Loucy (cell line): ENCODE measurements at regions not wholly inside any gene's neighbourhood (a gene's known extent, or its start where the extent isn't known, plus 50 kb on each side); places are given as distances from the start of the nearest gene placed in this dataset.

Experiments
- H2AFZ ChIP-seq: fragments of 200-600 bp; sonication (generic); 2 replicates; pipeline ENCODE4 v1.6.0; 2016; ENCODE audit warnings: antibody characterized with exemption, mild to moderate bottlenecking, low read length, moderate library complexity
- H3F3A ChIP-seq: fragments of 200-600 bp; 2 replicates; pipeline ENCODE4 v1.6.0; 2016; ENCODE audit warnings: antibody characterized with exemption, low read depth, mild to moderate bottlenecking
- H3K27me3 ChIP-seq: fragments of 200-600 bp; sonication (generic); 2 replicates; pipeline ENCODE4 v1.6.1; 2014; ENCODE audit warnings: low read length, mild to moderate bottlenecking; ENCODE audit not compliant: insufficient read depth, poor library complexity, severe bottlenecking
- H3K36me3 ChIP-seq: fragments of 200-600 bp; sonication (generic); 2 replicates; pipeline ENCODE4 v1.6.1; 2016; ENCODE audit warnings: low read length; ENCODE audit not compliant: insufficient read depth
- H3K4me1 ChIP-seq: fragments of 200-600 bp; sonication (generic); 2 replicates; pipeline ENCODE4 v1.5.1; 2014; ENCODE audit warnings: low read length, mild to moderate bottlenecking; ENCODE audit not compliant: insufficient read depth, poor library complexity, severe bottlenecking
- H3K4me2 ChIP-seq: fragments of 200-600 bp; sonication (generic); 2 replicates; pipeline ENCODE4 v1.6.0; 2014; ENCODE audit warnings: antibody characterized with exemption, low read length, low read depth, mild to moderate bottlenecking; ENCODE audit not compliant: poor library complexity, severe bottlenecking
- H3K4me3 ChIP-seq: fragments of 200-600 bp; sonication (generic); 2 replicates; pipeline ENCODE4 v1.5.1; 2014; ENCODE audit warnings: low read length, mild to moderate bottlenecking, mixed read lengths; ENCODE audit not compliant: poor library complexity, severe bottlenecking
- H3K79me2 ChIP-seq: fragments of 200-600 bp; sonication (generic); 2 replicates; pipeline ENCODE4 v1.6.1; 2014; ENCODE audit warnings: low read length; ENCODE audit not compliant: insufficient read depth
- H3K9ac ChIP-seq: fragments of 200-600 bp; sonication (generic); 2 replicates; pipeline ENCODE4 v1.6.0; 2014; ENCODE audit warnings: mild to moderate bottlenecking, low read depth, low read length, moderate library complexity; ENCODE audit not compliant: poor library complexity, severe bottlenecking
- H3K9me2 ChIP-seq: fragments of 200-600 bp; sonication (generic); replicated peaks from 2 replicates; pipeline ENCODE4 v1.6.1; 2016; ENCODE audit warnings: low read depth, low read length, mixed read lengths
- H3K9me3 ChIP-seq: fragments of 200-600 bp; sonication (generic); 2 replicates; pipeline ENCODE4 v1.6.1; 2014; ENCODE audit warnings: mild to moderate bottlenecking, antibody characterized with exemption, low read length, low read depth; ENCODE audit not compliant: insufficient read depth
- H4K20me1 ChIP-seq: fragments of 200-600 bp; sonication (generic); 2 replicates; pipeline ENCODE4 v1.6.0; 2014; ENCODE audit warnings: antibody characterized with exemption, low read length, mild to moderate bottlenecking; ENCODE audit not compliant: insufficient read depth, poor library complexity, severe bottlenecking
- CTCF ChIP-seq: fragments of 200-600 bp; sonication (generic); conservative IDR thresholded peaks from 2 replicates; pipeline ENCODE4 v1.5.1; 2014; ENCODE audit warnings: mild to moderate bottlenecking, antibody characterized with exemption, low read length
- EZH2phosphoT487 ChIP-seq: fragments of 200-600 bp; IDR thresholded peaks from 2 replicates; pipeline ENCODE4 v1.6.1; 2018; ENCODE audit warnings: antibody characterized with exemption, mild to moderate bottlenecking, moderate library complexity, borderline replicate concordance

GRCh38 chr21:41662761-41663160, 104.1 kb downstream of the RIPK4 start:
- no peaks in the 10 kb centered on the region for H3K9me3 ChIP-seq
- H3K4me3 ChIP-seq: no peak overlapping the region
- no peak overlapping the region for H3K4me2 ChIP-seq
- no peaks in the 10 kb centered on the region for H3K9me2 ChIP-seq
- no peaks in the 10 kb centered on the region for H3K36me3 ChIP-seq
- TF ChIP-seq EZH2phosphoT487 (no peak), CTCF (no peak)
- no peak overlapping the region for H3K9ac ChIP-seq
- H3F3A ChIP-seq: no peaks in the 10 kb centered on the region
- no peaks in the 10 kb centered on the region for H3K79me2 ChIP-seq
- no peaks in the 10 kb centered on the region for H4K20me1 ChIP-seq
- no peaks in the 10 kb centered on the region for H3K27me3 ChIP-seq
- no peaks in the 10 kb centered on the region for H3K4me1 ChIP-seq
- no peak overlapping the region for H2AFZ ChIP-seq

- Histone ChIP-seq H3K9me3 (no peaks in the 10 kb centered on the region), H2AFZ (no peak overlapping the region), H3K79me2 (no peaks in the 10 kb centered on the region), H4K20me1 (no peaks in the 10 kb centered on the region), H3K27me3 (no peaks in the 10 kb centered on the region), H3K4me3 (no peak overlapping the region), H3K9me2 (no peaks in the 10 kb centered on the region), H3F3A (no peaks in the 10 kb centered on the region), H3K4me1 (no peaks in the 10 kb centered on the region), H3K36me3 (no peaks in the 10 kb centered on the region), H3K9ac (no peak overlapping the region), H3K4me2 (no peak overlapping the region)
- no peak for TF ChIP-seq CTCF
- TF ChIP-seq EZH2phosphoT487: no peak
Observed at GRCh38 chr21:41662161-41662560, 104.7 kb downstream of the RIPK4 start.

GRCh38 chr21:41660748-41661147, 106.1 kb downstream of the RIPK4 start:
- Histone ChIP-seq H3K9ac (no peak overlapping the region), H4K20me1 (no peaks in the 10 kb centered on the region), H3K27me3 (no peaks in the 10 kb centered on the region), H3K79me2 (no peaks in the 10 kb centered on the region), H2AFZ (no peak overlapping the region), H3K4me3 (no peak overlapping the region), H3K9me2 (no peaks in the 10 kb centered on the region), H3K4me1 (no peaks in the 10 kb centered on the region), H3K9me3 (no peaks in the 10 kb centered on the region), H3F3A (no peaks in the 10 kb centered on the region), H3K36me3 (no peaks in the 10 kb centered on the region), H3K4me2 (no peak overlapping the region)
- TF ChIP-seq CTCF: no peak
- TF ChIP-seq EZH2phosphoT487: no peak
